H1 (cell line): ENCODE measurements at regions not wholly inside any gene's neighbourhood (a gene's known extent, or its start where the extent isn't known, plus 50 kb on each side); places are given as distances from the start of the nearest gene placed in this dataset.

Source experiments
- EP300 ChIP-seq, 2 experiments: IDR thresholded peaks; 1 replicate in 1 of 2; 2 replicates in 1 of 2; pipeline ENCODE4 v1.6.1; 2011 to 2012; ENCODE audit warnings: low read depth in 2 of 2, low read length in 2 of 2, mild to moderate bottlenecking in 2 of 2, borderline replicate concordance in 1 of 2, inconsistent platforms in 1 of 2, moderate library complexity in 1 of 2
- KDM1A ChIP-seq: fragments of 200-600, 300-600 bp; sonication (generic); IDR thresholded peaks from 2 replicates; pipeline ENCODE4 v1.7.1; 2016; ENCODE audit warnings: mild to moderate bottlenecking, low read length, borderline replicate concordance
- SP2 ChIP-seq: IDR thresholded peaks from 2 replicates; pipeline ENCODE4 v1.6.1; 2012; ENCODE audit warnings: mild to moderate bottlenecking, low read length, inconsistent platforms

DNA sequence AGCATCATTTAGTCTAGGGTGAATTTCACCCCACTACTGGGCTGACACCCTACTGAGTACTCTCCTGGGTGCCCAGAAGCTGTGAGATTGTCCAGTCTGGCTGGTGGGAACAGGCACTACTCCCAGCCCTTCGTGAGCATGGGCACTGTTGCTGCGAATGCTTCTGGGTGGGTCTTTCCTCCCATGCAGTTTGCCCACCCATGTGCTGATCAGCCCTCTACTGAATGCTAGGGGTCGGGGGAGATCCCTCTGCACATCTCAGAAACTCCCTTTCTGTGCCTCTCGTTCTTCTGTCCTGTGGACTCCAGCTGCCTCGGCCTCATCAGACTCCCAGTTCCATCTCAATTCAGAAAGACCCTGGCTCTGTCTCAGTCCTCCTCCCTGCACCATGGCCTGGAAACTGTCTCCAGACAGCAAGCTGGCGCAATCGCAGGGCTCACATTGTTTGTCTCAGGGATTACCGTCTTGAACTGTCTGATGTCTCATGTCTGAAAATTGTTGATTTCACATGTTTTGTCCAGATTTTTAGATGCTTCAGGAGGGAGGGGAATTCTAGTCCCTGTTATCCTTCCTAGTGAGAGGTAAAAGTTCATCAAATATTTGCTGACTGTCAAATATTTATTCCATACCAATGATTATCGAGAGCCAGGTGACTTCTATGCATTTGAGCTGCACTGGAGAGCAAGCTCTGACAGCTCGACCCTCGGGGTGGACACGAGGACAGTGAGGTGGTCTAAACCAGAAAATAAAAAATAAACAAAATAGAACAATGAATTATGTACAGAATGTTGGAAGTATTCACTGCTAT is 316.6 kb upstream of the RTL1 start (continued):
- TF ChIP-seq KDM1A (no peak), SP2 (no peak), EP300 (IDR thresholded peaks at IDR 0.05; ENCODE audit: borderline replicate concordance in 1 of 2, low read depth in 2 of 2, low read length in 2 of 2) (no peak)
